ENCODE measurements at regions not wholly inside any gene's neighbourhood (a gene's known extent, or its start where the extent isn't known, plus 50 kb on each side); places are given as distances from the start of the nearest gene placed in this dataset.

GRCh38 chr14:23800811-23801210 is 152.8 kb upstream of the DHRS4 start:
- H3K9me3 Mint-ChIP-seq (ENCODE audit: low read depth) = peaks cover 13% of the 10 kb centered on the region
- peaks cover 43% of the 10 kb centered on the region for H3K27me3 Mint-ChIP-seq (ENCODE audit: low read depth)
- H3K36me3 Mint-ChIP-seq (ENCODE audit: low read depth) = peaks cover 2% of the 10 kb centered on the region
- H3K27ac Mint-ChIP-seq (ENCODE audit: unreplicated experiment) = no peak overlapping the region
- TF ChIP-seq, protein P1, sequence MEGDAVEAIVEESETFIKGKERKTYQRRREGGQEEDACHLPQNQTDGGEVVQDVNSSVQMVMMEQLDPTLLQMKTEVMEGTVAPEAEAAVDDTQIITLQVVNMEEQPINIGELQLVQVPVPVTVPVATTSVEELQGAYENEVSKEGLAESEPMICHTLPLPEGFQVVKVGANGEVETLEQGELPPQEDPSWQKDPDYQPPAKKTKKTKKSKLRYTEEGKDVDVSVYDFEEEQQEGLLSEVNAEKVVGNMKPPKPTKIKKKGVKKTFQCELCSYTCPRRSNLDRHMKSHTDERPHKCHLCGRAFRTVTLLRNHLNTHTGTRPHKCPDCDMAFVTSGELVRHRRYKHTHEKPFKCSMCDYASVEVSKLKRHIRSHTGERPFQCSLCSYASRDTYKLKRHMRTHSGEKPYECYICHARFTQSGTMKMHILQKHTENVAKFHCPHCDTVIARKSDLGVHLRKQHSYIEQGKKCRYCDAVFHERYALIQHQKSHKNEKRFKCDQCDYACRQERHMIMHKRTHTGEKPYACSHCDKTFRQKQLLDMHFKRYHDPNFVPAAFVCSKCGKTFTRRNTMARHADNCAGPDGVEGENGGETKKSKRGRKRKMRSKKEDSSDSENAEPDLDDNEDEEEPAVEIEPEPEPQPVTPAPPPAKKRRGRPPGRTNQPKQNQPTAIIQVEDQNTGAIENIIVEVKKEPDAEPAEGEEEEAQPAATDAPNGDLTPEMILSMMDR (IDR thresholded peaks at IDR 0.05) = no peak
- H3K4me3 Mint-ChIP-seq (ENCODE audit: unreplicated experiment) = no peak overlapping the region
- no peak for DNase-seq (ENCODE audit: low spot score)
- no peaks in the 10 kb centered on the region for H3K4me1 Mint-ChIP-seq (ENCODE audit: low read depth)

GRCh38 chr14:23801766-23802165 is 151.8 kb upstream of the DHRS4 start:
- Mint-ChIP-seq H3K27me3 (ENCODE audit: low read depth) (peaks cover 43% of the 10 kb centered on the region), H3K9me3 (ENCODE audit: low read depth) (peaks cover 15% of the 10 kb centered on the region), H3K36me3 (ENCODE audit: low read depth) (peaks cover 2% of the 10 kb centered on the region), H3K4me3 (ENCODE audit: unreplicated experiment) (no peak overlapping the region), H3K27ac (ENCODE audit: unreplicated experiment) (no peak overlapping the region), H3K4me1 (ENCODE audit: low read depth) (no peaks in the 10 kb centered on the region)
- TF ChIP-seq, protein P1 (IDR thresholded peaks at IDR 0.05) = no peak
- no peak for DNase-seq (ENCODE audit: low spot score)

DNA sequence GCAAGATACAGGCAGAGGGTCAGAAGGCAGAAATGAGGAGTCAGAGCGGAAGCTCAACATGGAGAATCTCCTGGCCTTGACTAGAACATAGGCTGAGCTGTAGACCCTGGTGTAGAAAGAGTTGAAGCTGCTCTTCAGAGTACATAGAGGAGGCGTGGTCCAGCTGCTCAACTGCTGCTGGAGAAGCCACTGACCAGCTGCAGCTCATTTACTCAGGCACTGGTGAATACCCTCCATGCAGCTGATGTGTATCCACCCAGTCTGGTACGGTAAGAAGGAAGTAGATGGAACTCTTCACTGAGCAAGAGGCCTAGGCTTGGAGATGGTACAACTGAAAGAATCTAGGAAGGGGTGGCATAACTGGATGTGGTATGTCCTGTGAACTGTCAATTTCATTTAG is 148.8 kb upstream of the DHRS4 start:
- no peaks in the 10 kb centered on the region for H3K4me1 Mint-ChIP-seq (ENCODE audit: low read depth)
- peaks cover 2% of the 10 kb centered on the region for H3K36me3 Mint-ChIP-seq (ENCODE audit: low read depth)
- H3K4me3 Mint-ChIP-seq (ENCODE audit: unreplicated experiment) = no peak overlapping the region
- DNase-seq (ENCODE audit: low spot score) = no peak
- TF ChIP-seq, protein P1 (IDR thresholded peaks at IDR 0.05) = no peak
- peaks cover 15% of the 10 kb centered on the region for H3K9me3 Mint-ChIP-seq (ENCODE audit: low read depth)
- peaks cover 39% of the 10 kb centered on the region for H3K27me3 Mint-ChIP-seq (ENCODE audit: low read depth)
- H3K27ac Mint-ChIP-seq (ENCODE audit: unreplicated experiment) = no peak overlapping the region

GRCh38 chr14:23805761-23806160 is 147.8 kb upstream of the DHRS4 start:
- Mint-ChIP-seq H3K4me3 (ENCODE audit: unreplicated experiment) (no peak overlapping the region), H3K4me1 (ENCODE audit: low read depth) (no peaks in the 10 kb centered on the region), H3K36me3 (ENCODE audit: low read depth) (peaks cover 2% of the 10 kb centered on the region), H3K9me3 (ENCODE audit: low read depth) (peaks cover 15% of the 10 kb centered on the region), H3K27ac (ENCODE audit: unreplicated experiment) (no peak overlapping the region), H3K27me3 (ENCODE audit: low read depth) (peaks cover 34% of the 10 kb centered on the region)
- TF ChIP-seq, protein P1 (IDR thresholded peaks at IDR 0.05) = no peak
- no peak for DNase-seq (ENCODE audit: low spot score)

DNA sequence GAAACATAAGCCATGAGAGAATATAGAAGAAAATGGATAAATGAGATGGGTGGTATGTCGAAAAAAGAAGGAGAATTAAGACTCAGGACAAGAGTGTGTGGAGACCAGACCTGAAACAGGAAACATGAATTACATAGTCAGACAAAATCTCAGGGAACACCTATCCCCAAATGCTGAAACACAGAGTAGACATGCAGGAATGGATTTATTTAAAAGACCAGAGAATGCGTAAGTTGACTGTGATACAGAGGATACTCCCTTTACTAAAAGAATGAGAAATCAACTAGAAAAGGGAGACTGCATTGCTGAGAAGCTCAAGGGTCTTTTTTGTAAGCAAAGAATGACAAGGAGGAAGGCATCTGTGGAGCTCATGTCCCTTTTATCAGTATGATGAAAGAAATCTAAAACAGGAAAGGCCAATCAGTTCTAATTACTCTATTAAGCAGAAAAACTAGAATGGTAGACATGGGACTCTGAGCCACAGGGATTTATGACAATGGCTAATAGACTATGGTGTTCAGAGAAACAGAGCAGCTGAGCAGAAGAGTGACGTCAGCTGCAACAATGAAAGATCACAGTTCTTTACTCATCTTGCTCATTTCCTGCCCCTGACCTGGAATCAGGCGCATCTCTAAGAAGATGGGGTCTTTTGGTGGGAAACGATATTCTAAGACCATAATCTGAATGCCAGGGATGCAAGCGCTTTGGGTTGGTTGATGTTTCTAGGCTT is 138.9 kb upstream of the DHRS4 start:
- TF ChIP-seq, protein P1 (IDR thresholded peaks at IDR 0.05) = no peak
- no peaks in the 10 kb centered on the region for H3K36me3 Mint-ChIP-seq (ENCODE audit: low read depth)
- H3K4me3 Mint-ChIP-seq (ENCODE audit: unreplicated experiment) = no peak overlapping the region
- DNase-seq (ENCODE audit: low spot score) = no peak
- H3K27ac Mint-ChIP-seq (ENCODE audit: unreplicated experiment) = no peak overlapping the region
- peaks cover 35% of the 10 kb centered on the region for H3K27me3 Mint-ChIP-seq (ENCODE audit: low read depth)
- H3K9me3 Mint-ChIP-seq (ENCODE audit: low read depth) = peaks cover 13% of the 10 kb centered on the region
- H3K4me1 Mint-ChIP-seq (ENCODE audit: low read depth) = no peaks in the 10 kb centered on the region

All from chondrocyte (in vitro differentiated cells).